Hepatocyte (in vitro differentiated cells): ENCODE measurements at regions not wholly inside any gene's neighbourhood (a gene's known extent, or its start where the extent isn't known, plus 50 kb on each side); places are given as distances from the start of the nearest gene placed in this dataset.

Experiments used
- EZH2 ChIP-seq: fragments of 200-600 bp; sonication (generic); IDR thresholded peaks from 2 replicates; pipeline ENCODE4 v1.6.1; 2016; ENCODE audit warnings: antibody characterized with exemption, mild to moderate bottlenecking, borderline replicate concordance
- EZH2phosphoT487 ChIP-seq: fragments of 200-600 bp; sonication (generic); IDR thresholded peaks from one replicate; pipeline ENCODE4 v1.6.1; 2018; ENCODE audit warnings: antibody characterized with exemption, mild to moderate bottlenecking, low read depth, moderate library complexity; ENCODE audit not compliant: unreplicated experiment, severe bottlenecking
- TF ChIP-seq, protein P1 (sequence below): fragments of 200-600 bp; sonication (generic); IDR thresholded peaks from 2 replicates; pipeline ENCODE4 v1.5.1; 2016; ENCODE audit warnings: antibody characterized with exemption, mild to moderate bottlenecking; ENCODE audit not compliant: poor library complexity

GRCh38 chr6:153862139-153862538 lies 176.9 kb upstream of the OPRM1 start:
- TF ChIP-seq, protein P1, sequence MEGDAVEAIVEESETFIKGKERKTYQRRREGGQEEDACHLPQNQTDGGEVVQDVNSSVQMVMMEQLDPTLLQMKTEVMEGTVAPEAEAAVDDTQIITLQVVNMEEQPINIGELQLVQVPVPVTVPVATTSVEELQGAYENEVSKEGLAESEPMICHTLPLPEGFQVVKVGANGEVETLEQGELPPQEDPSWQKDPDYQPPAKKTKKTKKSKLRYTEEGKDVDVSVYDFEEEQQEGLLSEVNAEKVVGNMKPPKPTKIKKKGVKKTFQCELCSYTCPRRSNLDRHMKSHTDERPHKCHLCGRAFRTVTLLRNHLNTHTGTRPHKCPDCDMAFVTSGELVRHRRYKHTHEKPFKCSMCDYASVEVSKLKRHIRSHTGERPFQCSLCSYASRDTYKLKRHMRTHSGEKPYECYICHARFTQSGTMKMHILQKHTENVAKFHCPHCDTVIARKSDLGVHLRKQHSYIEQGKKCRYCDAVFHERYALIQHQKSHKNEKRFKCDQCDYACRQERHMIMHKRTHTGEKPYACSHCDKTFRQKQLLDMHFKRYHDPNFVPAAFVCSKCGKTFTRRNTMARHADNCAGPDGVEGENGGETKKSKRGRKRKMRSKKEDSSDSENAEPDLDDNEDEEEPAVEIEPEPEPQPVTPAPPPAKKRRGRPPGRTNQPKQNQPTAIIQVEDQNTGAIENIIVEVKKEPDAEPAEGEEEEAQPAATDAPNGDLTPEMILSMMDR = no peak
- TF ChIP-seq EZH2 (no peak), EZH2phosphoT487 (no peak)
